Karpas-422 (cell line): ENCODE measurements at regions not wholly inside any gene's neighbourhood (a gene's known extent, or its start where the extent isn't known, plus 50 kb on each side); places are given as distances from the start of the nearest gene placed in this dataset.

Experiments used
- DNase-seq: peaks from one replicate; pipeline ENCODE4 v3.0.0-alpha.2; 2015
- H2AFZ ChIP-seq: fragments of 200-600 bp; sonication (generic); 2 replicates; pipeline ENCODE4 v1.6.1; 2014; ENCODE audit warnings: antibody characterized with exemption, low read length, mixed read lengths
- H3K27ac ChIP-seq: fragments of 200-600 bp; sonication (generic); 2 replicates; pipeline ENCODE4 v1.5.1; 2014; ENCODE audit warnings: mild to moderate bottlenecking, low read length, moderate library complexity
- H3K27me3 ChIP-seq: fragments of 200-600 bp; sonication (generic); 2 replicates; pipeline ENCODE4 v1.6.1; 2014; ENCODE audit warnings: low read length, mixed read lengths
- H3K36me3 ChIP-seq: fragments of 200-600 bp; sonication (generic); 2 replicates; pipeline ENCODE4 v1.6.1; 2014; ENCODE audit warnings: low read length, mixed read lengths; ENCODE audit not compliant: insufficient read depth
- H3K4me1 ChIP-seq: fragments of 200-600 bp; sonication (generic); 2 replicates; pipeline ENCODE4 v1.6.1; 2014; ENCODE audit warnings: mild to moderate bottlenecking, low read length, mixed read lengths
- H3K4me2 ChIP-seq: fragments of 200-600 bp; sonication (generic); 2 replicates; pipeline ENCODE4 v1.6.1; 2014; ENCODE audit warnings: low read length, low read depth, mild to moderate bottlenecking; ENCODE audit not compliant: poor library complexity, severe bottlenecking
- H3K4me3 ChIP-seq: fragments of 200-600 bp; sonication (generic); 2 replicates; pipeline ENCODE4 v1.5.1; 2014; ENCODE audit warnings: mild to moderate bottlenecking, antibody characterized with exemption, low read length, mixed read lengths
- H3K79me2 ChIP-seq: fragments of 200-600 bp; sonication (generic); 2 replicates; pipeline ENCODE4 v1.6.1; 2014; ENCODE audit warnings: mild to moderate bottlenecking, low read length, mixed read lengths
- H3K9ac ChIP-seq: fragments of 200-600 bp; sonication (generic); 2 replicates; pipeline ENCODE4 v1.6.0; 2014; ENCODE audit warnings: low read length
- H3K9me2 ChIP-seq: fragments of 200-600 bp; sonication (generic), shearing (Covaris generic); replicated peaks from 2 replicates; pipeline ENCODE4 v1.6.0; 2014; ENCODE audit warnings: mild to moderate bottlenecking, low read length, moderate library complexity; ENCODE audit not compliant: insufficient read depth
- H3K9me3 ChIP-seq: fragments of 300-700, 200-600 bp; sonication (generic); 2 replicates; pipeline ENCODE4 v1.6.1; 2014; ENCODE audit warnings: low read length, mixed read lengths
- H4K20me1 ChIP-seq: fragments of 200-600 bp; sonication (generic); 2 replicates; pipeline ENCODE4 v1.6.1; 2014; ENCODE audit warnings: mild to moderate bottlenecking, antibody characterized with exemption, low read length, low read depth; ENCODE audit not compliant: insufficient read depth

- Histone ChIP-seq H2AFZ (no peak overlapping the region), H3K36me3 (no peaks in the 10 kb centered on the region), H3K9ac (no peak overlapping the region), H3K9me2 (no peaks in the 10 kb centered on the region), H3K9me3 (no peaks in the 10 kb centered on the region), H3K79me2 (no peaks in the 10 kb centered on the region), H3K27ac (no peak overlapping the region), H3K4me3 (no peak overlapping the region), H3K4me2 (no peak overlapping the region), H3K4me1 (no peaks in the 10 kb centered on the region), H4K20me1 (no peaks in the 10 kb centered on the region), H3K27me3 (no peaks in the 10 kb centered on the region)
- peak; percentile 62 for DNase-seq
Measured at GRCh38 chr10:42975558-42976340, 101.1 kb upstream of the RET start.

- H3K27me3 ChIP-seq, result no peaks in the 10 kb centered on the region
- no peak overlapping the region for H3K4me2 ChIP-seq
- H3K4me1 ChIP-seq, result no peaks in the 10 kb centered on the region
- no peaks in the 10 kb centered on the region for H3K9me2 ChIP-seq
- no peak overlapping the region for H3K4me3 ChIP-seq
- no peak overlapping the region for H2AFZ ChIP-seq
- no peaks in the 10 kb centered on the region for H3K79me2 ChIP-seq
- no peak overlapping the region for H3K27ac ChIP-seq
- H3K36me3 ChIP-seq, result no peaks in the 10 kb centered on the region
- H4K20me1 ChIP-seq, result no peaks in the 10 kb centered on the region
- H3K9me3 ChIP-seq, result no peaks in the 10 kb centered on the region
- DNase-seq, result no peak
- H3K9ac ChIP-seq, result no peak overlapping the region
Measured at GRCh38 chr10:42976351-42977031, 100.4 kb upstream of the RET start.

- no peak overlapping the region for H3K9ac ChIP-seq
Measured at GRCh38 chr10:42977032-42977416, 99.8 kb upstream of the RET start.

GRCh38 chr10:42979181-42979580 lies 97.7 kb upstream of the RET start:
- no peak overlapping the region for H3K4me2 ChIP-seq
- H3K9ac ChIP-seq, result no peak overlapping the region
- no peaks in the 10 kb centered on the region for H4K20me1 ChIP-seq
- H3K27me3 ChIP-seq, result no peaks in the 10 kb centered on the region
- H3K36me3 ChIP-seq, result no peaks in the 10 kb centered on the region
- no peaks in the 10 kb centered on the region for H3K9me2 ChIP-seq
- H3K4me3 ChIP-seq, result no peak overlapping the region
- H3K79me2 ChIP-seq, result no peaks in the 10 kb centered on the region
- H3K9me3 ChIP-seq, result no peaks in the 10 kb centered on the region
- DNase-seq, result no peak
- no peak overlapping the region for H3K27ac ChIP-seq
- H2AFZ ChIP-seq, result no peak overlapping the region
- no peaks in the 10 kb centered on the region for H3K4me1 ChIP-seq

More at GRCh38 chr10:42977032-42977416, 99.8 kb upstream of the RET start:
- no peaks in the 10 kb centered on the region for H3K79me2 ChIP-seq
- H3K9me2 ChIP-seq, result no peaks in the 10 kb centered on the region
- no peaks in the 10 kb centered on the region for H3K9me3 ChIP-seq
- H3K4me3 ChIP-seq, result no peak overlapping the region
- no peaks in the 10 kb centered on the region for H3K4me1 ChIP-seq
- no peaks in the 10 kb centered on the region for H3K27me3 ChIP-seq
- H3K36me3 ChIP-seq, result no peaks in the 10 kb centered on the region
- H3K27ac ChIP-seq, result no peak overlapping the region
- no peaks in the 10 kb centered on the region for H4K20me1 ChIP-seq
- no peak overlapping the region for H2AFZ ChIP-seq
- no peak overlapping the region for H3K4me2 ChIP-seq
- DNase-seq, result no peak

- DNase-seq, result no peak
- no peak overlapping the region for H2AFZ ChIP-seq
- H3K9me2 ChIP-seq, result no peaks in the 10 kb centered on the region
- no peak overlapping the region for H3K27ac ChIP-seq
- no peak overlapping the region for H3K4me2 ChIP-seq
- H3K27me3 ChIP-seq, result no peaks in the 10 kb centered on the region
- no peak overlapping the region for H3K4me3 ChIP-seq
- H3K9me3 ChIP-seq, result no peaks in the 10 kb centered on the region
- no peaks in the 10 kb centered on the region for H4K20me1 ChIP-seq
- H3K79me2 ChIP-seq, result no peaks in the 10 kb centered on the region
- no peak overlapping the region for H3K9ac ChIP-seq
- no peaks in the 10 kb centered on the region for H3K4me1 ChIP-seq
- no peaks in the 10 kb centered on the region for H3K36me3 ChIP-seq
Measured at GRCh38 chr10:42979721-42980467, 97.0 kb upstream of the RET start.

GRCh38 chr10:42980553-42981357 lies 96.1 kb upstream of the RET start:
- H3K4me2 ChIP-seq, result no peak overlapping the region
- no peaks in the 10 kb centered on the region for H3K9me2 ChIP-seq
- H3K9ac ChIP-seq, result no peak overlapping the region
- H2AFZ ChIP-seq, result no peak overlapping the region
- no peaks in the 10 kb centered on the region for H4K20me1 ChIP-seq
- H3K27me3 ChIP-seq, result no peaks in the 10 kb centered on the region
- H3K4me3 ChIP-seq, result no peak overlapping the region
- no peaks in the 10 kb centered on the region for H3K4me1 ChIP-seq
- no peaks in the 10 kb centered on the region for H3K79me2 ChIP-seq
- no peak for DNase-seq
- H3K27ac ChIP-seq, result no peak overlapping the region
- H3K9me3 ChIP-seq, result no peaks in the 10 kb centered on the region
- H3K36me3 ChIP-seq, result no peaks in the 10 kb centered on the region

GRCh38 chr10:42981358-42982236 lies 95.3 kb upstream of the RET start:
- Histone ChIP-seq H3K4me3 (no peak overlapping the region), H3K36me3 (no peaks in the 10 kb centered on the region), H3K27ac (no peak overlapping the region), H3K9ac (no peak overlapping the region), H3K27me3 (no peaks in the 10 kb centered on the region), H3K9me3 (no peaks in the 10 kb centered on the region), H3K4me2 (no peak overlapping the region), H2AFZ (no peak overlapping the region), H3K4me1 (no peaks in the 10 kb centered on the region), H3K9me2 (no peaks in the 10 kb centered on the region), H3K79me2 (no peaks in the 10 kb centered on the region), H4K20me1 (no peaks in the 10 kb centered on the region)
- no peak for DNase-seq
